ENCODE measurements at regions not wholly inside any gene's neighbourhood (a gene's known extent, or its start where the extent isn't known, plus 50 kb on each side); places are given as distances from the start of the nearest gene placed in this dataset.

DNA sequence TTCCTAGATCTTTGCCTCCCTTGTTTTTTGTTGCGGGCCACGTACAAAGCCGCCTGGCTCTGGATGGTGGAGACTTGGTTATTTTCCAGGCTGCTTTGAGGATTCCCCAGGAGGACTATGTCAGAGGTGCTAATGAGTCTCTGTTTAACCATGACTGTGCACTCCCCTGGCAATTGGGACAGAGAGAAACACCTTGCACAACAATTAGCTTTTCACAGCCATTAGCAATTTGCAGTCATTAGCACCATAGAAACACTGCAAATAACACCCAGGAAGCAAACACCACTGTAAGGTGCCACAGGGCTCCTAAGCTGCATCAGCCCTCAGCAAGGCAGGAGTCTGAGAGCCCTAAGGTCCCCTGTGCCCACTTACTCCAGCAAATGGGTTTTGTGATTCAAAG is 201.0 kb upstream of the VLDLR start:
- TF ChIP-seq, protein P1, sequence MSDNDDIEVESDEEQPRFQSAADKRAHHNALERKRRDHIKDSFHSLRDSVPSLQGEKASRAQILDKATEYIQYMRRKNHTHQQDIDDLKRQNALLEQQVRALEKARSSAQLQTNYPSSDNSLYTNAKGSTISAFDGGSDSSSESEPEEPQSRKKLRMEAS (IDR thresholded peaks at IDR 0.05) = no peak
- no peak for TF ChIP-seq ZNF7 (CRISPR knock-in tag; IDR thresholded peaks at IDR 0.05)
- TF ChIP-seq SYNCRIP (IDR thresholded peaks at IDR 0.05; ENCODE audit: insufficient read depth, low read depth, low read length) = no peak
- TF ChIP-seq ZNF777 (CRISPR knock-in tag; IDR thresholded peaks at IDR 0.05) = no peak
- no peak for TF ChIP-seq BCL6 (CRISPR knock-in tag; IDR thresholded peaks at IDR 0.05)
- no peak for TF ChIP-seq ESRRA (CRISPR knock-in tag; IDR thresholded peaks at IDR 0.05; ENCODE audit: low read depth)
- TF ChIP-seq, protein P2, sequence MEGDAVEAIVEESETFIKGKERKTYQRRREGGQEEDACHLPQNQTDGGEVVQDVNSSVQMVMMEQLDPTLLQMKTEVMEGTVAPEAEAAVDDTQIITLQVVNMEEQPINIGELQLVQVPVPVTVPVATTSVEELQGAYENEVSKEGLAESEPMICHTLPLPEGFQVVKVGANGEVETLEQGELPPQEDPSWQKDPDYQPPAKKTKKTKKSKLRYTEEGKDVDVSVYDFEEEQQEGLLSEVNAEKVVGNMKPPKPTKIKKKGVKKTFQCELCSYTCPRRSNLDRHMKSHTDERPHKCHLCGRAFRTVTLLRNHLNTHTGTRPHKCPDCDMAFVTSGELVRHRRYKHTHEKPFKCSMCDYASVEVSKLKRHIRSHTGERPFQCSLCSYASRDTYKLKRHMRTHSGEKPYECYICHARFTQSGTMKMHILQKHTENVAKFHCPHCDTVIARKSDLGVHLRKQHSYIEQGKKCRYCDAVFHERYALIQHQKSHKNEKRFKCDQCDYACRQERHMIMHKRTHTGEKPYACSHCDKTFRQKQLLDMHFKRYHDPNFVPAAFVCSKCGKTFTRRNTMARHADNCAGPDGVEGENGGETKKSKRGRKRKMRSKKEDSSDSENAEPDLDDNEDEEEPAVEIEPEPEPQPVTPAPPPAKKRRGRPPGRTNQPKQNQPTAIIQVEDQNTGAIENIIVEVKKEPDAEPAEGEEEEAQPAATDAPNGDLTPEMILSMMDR (CRISPR knock-in tag; IDR thresholded peaks at IDR 0.05) = no peak
- no peak for TF ChIP-seq CBFB (CRISPR knock-in tag; IDR thresholded peaks at IDR 0.05)
- no peak for TF ChIP-seq HNRNPUL1 (IDR thresholded peaks at IDR 0.05; ENCODE audit: low read depth, low read length)
- TF ChIP-seq FOXK2 (IDR thresholded peaks at IDR 0.05) = no peak

All from HepG2 (cell line).